B cell (primary cell): ENCODE measurements at regions not wholly inside any gene's neighbourhood (a gene's known extent, or its start where the extent isn't known, plus 50 kb on each side); places are given as distances from the start of the nearest gene placed in this dataset.

Source experiments
- ATAC-seq: fragments of 200-7000 bp; cut with Tn5 transposase; one replicate; pipeline ENCODE4 v1.10.0; 2021; ENCODE audit warnings: low read depth, mild to moderate bottlenecking, moderate number of reproducible peaks, moderate library complexity
- CTCF ChIA-PET: fragments of 350-600 bp; sonication (Branson Sonifier 250); formaldehyde crosslinking; loops from one replicate; lab custom pipeline; 2021; ENCODE audit warnings: antibody characterized with exemption, inconsistent platforms; lab: Charles Lee
- POLR2A ChIA-PET: fragments of 350-600 bp; sonication (Branson Sonifier 250); formaldehyde crosslinking; loops from one replicate; lab custom pipeline; 2021; ENCODE audit warnings: antibody characterized with exemption; lab: Charles Lee
- DNase-seq: peaks from one replicate; pipeline ENCODE4 v3.0.0; 2013
- H2AFZ ChIP-seq: 2 replicates; pipeline ENCODE4 v1.6.1; 2012; ENCODE audit warnings: mild to moderate bottlenecking, low read depth, low read length; ENCODE audit not compliant: insufficient read depth, poor library complexity, severe bottlenecking
- H3K27ac ChIP-seq, 2 donors: 1 replicate in 1 of 2; 2 replicates in 1 of 2; pipeline ENCODE4 v1.5.1; 2012 to 2013; ENCODE audit warnings: low read length in 2 of 2, mild to moderate bottlenecking in 2 of 2, moderate library complexity in 1 of 2
- H3K27me3 ChIP-seq, 4 experiments: fragments of 200-600 bp in 1 of 4; sonication (generic) in 1 of 4; replicated peaks in 1 of 4; 1 replicate in 2 of 4; 2 replicates in 2 of 4; pipeline versions ENCODE4 v1.6.1 to v1.7.0; 2013 to 2016; ENCODE audit warnings: low read length in 3 of 4, mild to moderate bottlenecking in 2 of 4, mixed read lengths in 1 of 4, moderate library complexity in 1 of 4; ENCODE audit not compliant: insufficient read depth in 4 of 4, control insufficient read depth in 3 of 4; ENCODE audit errors: control extremely low read depth in 1 of 4
- H3K36me3 ChIP-seq, 2 experiments: replicated peaks in 1 of 2; 1 replicate in 1 of 2; 2 replicates in 1 of 2; pipeline versions ENCODE4 v1.6.1 to v1.7.1; 2013; ENCODE audit warnings: low read length in 1 of 2; ENCODE audit not compliant: insufficient read depth in 2 of 2, control insufficient read depth in 1 of 2; ENCODE audit errors: control extremely low read depth in 1 of 2, extremely low read depth in 1 of 2
- H3K4me1 ChIP-seq, 2 donors: fragments of 200-600 bp in 1 of 2; sonication (generic) in 1 of 2; 1 replicate in 1 of 2; 2 replicates in 1 of 2; pipeline versions ENCODE4 v1.5.1 to v1.6.1; 2013 to 2017; ENCODE audit warnings: low read length in 2 of 2; ENCODE audit not compliant: control insufficient read depth in 2 of 2, insufficient read depth in 2 of 2
- H3K4me2 ChIP-seq: replicated peaks from 2 replicates; pipeline ENCODE3; 2012; ENCODE audit warnings: mild to moderate bottlenecking, low read depth, low read length; ENCODE audit not compliant: poor library complexity, severe bottlenecking
- H3K4me3 ChIP-seq, 5 experiments: fragments of 200-600 bp in 1 of 5; sonication (generic) in 1 of 5; 1 replicate in 3 of 5; 2 replicates in 2 of 5; pipeline versions ENCODE4 v1.5.1 to v1.7.0; 2011 to 2016; ENCODE audit warnings: low read length in 4 of 5, mild to moderate bottlenecking in 4 of 5, low read depth in 2 of 5, control low read depth in 1 of 5, moderate library complexity in 1 of 5; ENCODE audit not compliant: insufficient read depth in 1 of 5; ENCODE audit errors: control extremely low read depth in 1 of 5, extremely low read depth in 1 of 5
- H3K79me2 ChIP-seq: fragments of 200-600 bp; sonication (generic); one replicate; pipeline ENCODE4 v1.6.0; 2016; ENCODE audit warnings: low read length; ENCODE audit not compliant: control insufficient read depth, insufficient read depth
- H3K9ac ChIP-seq: fragments of 200-600 bp; sonication (generic); 2 replicates; pipeline ENCODE4 v1.6.1; 2017; ENCODE audit warnings: mild to moderate bottlenecking, low read length, moderate library complexity
- H3K9me3 ChIP-seq, 3 donors: one replicate each; pipeline versions ENCODE4 v1.6.1 to v1.7.1; 2013; ENCODE audit warnings: low read length in 2 of 3; ENCODE audit not compliant: control insufficient read depth in 2 of 3, insufficient read depth in 1 of 3; ENCODE audit errors: control extremely low read depth in 1 of 3
- H4K20me1 ChIP-seq: 2 replicates; pipeline ENCODE4 v1.6.0; 2012; ENCODE audit warnings: mild to moderate bottlenecking, low read length; ENCODE audit not compliant: insufficient read depth, control insufficient read depth, poor library complexity, severe bottlenecking
- H3K27ac Mint-ChIP-seq: one replicate; pipeline ENCODE4 v1.8.0; 2021; ENCODE audit warnings: mixed read lengths
- H3K27me3 Mint-ChIP-seq: one replicate; pipeline ENCODE4 v1.8.0; 2021; ENCODE audit warnings: mixed read lengths
- H3K4me1 Mint-ChIP-seq: one replicate; pipeline ENCODE4 v1.8.0; 2021; ENCODE audit warnings: mixed read lengths
- H3K4me3 Mint-ChIP-seq: one replicate; pipeline ENCODE4 v1.8.0; 2021; ENCODE audit warnings: mixed read lengths
- H3K9me3 Mint-ChIP-seq: one replicate; pipeline ENCODE4 v1.8.0; 2022; ENCODE audit warnings: mixed read lengths; ENCODE audit not compliant: insufficient read depth
- CTCF ChIP-seq: fragments of 200-600 bp; IDR thresholded peaks from one replicate; pipeline ENCODE4 v1.8.0; 2022; ENCODE audit warnings: antibody characterized with exemption, mild to moderate bottlenecking
- EZH2 ChIP-seq: IDR thresholded peaks from 2 replicates; pipeline ENCODE4 v1.6.1; 2012; ENCODE audit warnings: borderline replicate concordance, low read depth, mild to moderate bottlenecking, moderate library complexity, low read length; ENCODE audit not compliant: insufficient read depth, poor library complexity, severe bottlenecking
- WGBS: methylation state at CpG from one replicate; pipeline ENCODE4 v1.1.5; 2013; ENCODE audit warnings: missing lambda C conversion rate; ENCODE audit not compliant: insufficient coverage; 5-methylcytosine and 5-hydroxymethylcytosine counted together
- intact Hi-C: fragments of 100-400 bp; cut with micrococcal nuclease; formaldehyde crosslinking; loops from one replicate; pipeline ENCODE4 v1.10.0; 2022

DNA sequence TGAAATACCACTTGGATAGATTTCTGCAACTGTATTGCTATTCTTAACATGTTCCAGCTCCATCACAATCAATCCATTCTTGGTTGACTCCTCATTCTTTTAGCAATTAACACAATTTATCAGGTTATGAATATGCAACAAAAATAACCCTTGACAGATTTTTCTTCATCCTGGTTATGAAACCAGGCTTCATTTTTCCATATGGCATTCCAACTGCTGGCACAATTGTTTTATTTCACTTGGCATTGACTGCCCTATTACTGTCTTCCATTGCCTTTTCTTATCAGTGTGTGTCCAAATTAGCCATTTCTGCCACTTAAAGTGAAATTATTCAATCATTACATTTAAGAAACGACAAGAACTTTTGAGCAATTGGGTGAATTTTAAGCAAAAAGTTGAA lies 388.8 kb upstream of the EPHA5 start:
- H3K4me2 ChIP-seq, result no peak overlapping the region
- no peaks in the 10 kb centered on the region for H3K27me3 ChIP-seq
- no peak overlapping the region for H2AFZ ChIP-seq
- Mint-ChIP-seq H3K9me3 (peaks cover 3% of the 10 kb centered on the region), H3K27me3 (no peaks in the 10 kb centered on the region), H3K4me1 (no peaks in the 10 kb centered on the region), H3K4me3 (no peak overlapping the region), H3K27ac (no peak overlapping the region)
- H4K20me1 ChIP-seq, result no peaks in the 10 kb centered on the region
- no peaks in the 10 kb centered on the region for H3K36me3 ChIP-seq
- ChIA-PET POLR2A (no interaction called here), CTCF (no interaction called here)
- DNase-seq (no peak), ATAC-seq (no peak)
- H3K4me1 ChIP-seq, result no peaks in the 10 kb centered on the region
- WGBS, result no CpG with 5 or more reads among the region's 1 CpG
- intact Hi-C loops, result no loop called here
- no peak overlapping the region for H3K27ac ChIP-seq
- no peaks in the 10 kb centered on the region for H3K79me2 ChIP-seq
- no peaks in the 10 kb centered on the region for H3K9me3 ChIP-seq
- no peak overlapping the region for H3K4me3 ChIP-seq
- no peak overlapping the region for H3K9ac ChIP-seq
- no peak for TF ChIP-seq EZH2
- no peak for TF ChIP-seq CTCF

GRCh38 chr4:66055999-66056398 lies 385.7 kb upstream of the EPHA5 start:
- Mint-ChIP-seq H3K4me3 (no peak overlapping the region), H3K9me3 (peaks cover 3% of the 10 kb centered on the region), H3K4me1 (no peaks in the 10 kb centered on the region), H3K27me3 (no peaks in the 10 kb centered on the region), H3K27ac (no peak overlapping the region)
- Histone ChIP-seq H3K4me2 (no peak overlapping the region), H3K79me2 (no peaks in the 10 kb centered on the region), H4K20me1 (no peaks in the 10 kb centered on the region), H3K27me3 (no peaks in the 10 kb centered on the region), H3K36me3 (no peaks in the 10 kb centered on the region), H2AFZ (no peak overlapping the region), H3K9me3 (no peaks in the 10 kb centered on the region), H3K4me1 (no peaks in the 10 kb centered on the region), H3K9ac (no peak overlapping the region), H3K27ac (no peak overlapping the region), H3K4me3 (no peak overlapping the region)
- ATAC-seq, result no peak
- TF ChIP-seq EZH2 (no peak), CTCF (no peak)
- intact Hi-C loops, result no loop called here
- CTCF ChIA-PET, result no interaction called here
- POLR2A ChIA-PET, result no interaction called here
- DNase-seq, result no peak
